Ascending aorta (tissue), 2 donors: ENCODE measurements at regions not wholly inside any gene's neighbourhood (a gene's known extent, or its start where the extent isn't known, plus 50 kb on each side); places are given as distances from the start of the nearest gene placed in this dataset.
A peak's percentile ranks its signal among the peaks of the same experiment; 100 is the strongest.

Experiments
- DNase-seq, 2 donors: peaks; one replicate each; pipeline ENCODE4 v3.0.0-alpha.2; 2019; ENCODE audit warnings: low spot score in 2 of 2
- H3K27ac ChIP-seq, 2 donors: fragments of 200-600 bp; sonication (generic); one replicate each; pipeline ENCODE4 v1.5.1; 2016 to 2017; ENCODE audit warnings: mild to moderate bottlenecking in 1 of 2
- H3K27me3 ChIP-seq: fragments of 200-600 bp; sonication (generic); one replicate; pipeline ENCODE4 v1.5.1; 2017
- H3K36me3 ChIP-seq, 2 donors: fragments of 200-600 bp; sonication (generic); one replicate each; pipeline ENCODE4 v1.5.1; 2016
- H3K4me1 ChIP-seq, 2 donors: fragments of 200-600 bp; sonication (generic); one replicate each; pipeline ENCODE4 v1.5.1; 2016 to 2017; ENCODE audit warnings: mild to moderate bottlenecking in 1 of 2
- H3K4me3 ChIP-seq, 2 donors: fragments of 200-600 bp; sonication (generic); one replicate each; pipeline ENCODE4 v1.5.1; 2016 to 2017; ENCODE audit warnings: mild to moderate bottlenecking in 1 of 2
- H3K9me3 ChIP-seq, 2 donors: fragments of 200-600 bp; sonication (generic); one replicate each; pipeline ENCODE4 v1.5.1; 2016
- intact Hi-C: fragments of 100-400 bp; cut with DNase I; formaldehyde crosslinking; loops from one replicate; pipeline ENCODE4 v1.15.1; 2023
- TF ChIP-seq, protein P1 (sequence below), 3 experiments: fragments of 200-600 bp in 2 of 3; fragments of 450-650 bp in 1 of 3; sonication (generic) in 2 of 3; IDR thresholded peaks; one replicate each; pipeline ENCODE4 v1.5.1; 2016 to 2019; ENCODE audit warnings: antibody characterized with exemption in 3 of 3, mild to moderate bottlenecking in 1 of 3, moderate library complexity in 1 of 3

DNA sequence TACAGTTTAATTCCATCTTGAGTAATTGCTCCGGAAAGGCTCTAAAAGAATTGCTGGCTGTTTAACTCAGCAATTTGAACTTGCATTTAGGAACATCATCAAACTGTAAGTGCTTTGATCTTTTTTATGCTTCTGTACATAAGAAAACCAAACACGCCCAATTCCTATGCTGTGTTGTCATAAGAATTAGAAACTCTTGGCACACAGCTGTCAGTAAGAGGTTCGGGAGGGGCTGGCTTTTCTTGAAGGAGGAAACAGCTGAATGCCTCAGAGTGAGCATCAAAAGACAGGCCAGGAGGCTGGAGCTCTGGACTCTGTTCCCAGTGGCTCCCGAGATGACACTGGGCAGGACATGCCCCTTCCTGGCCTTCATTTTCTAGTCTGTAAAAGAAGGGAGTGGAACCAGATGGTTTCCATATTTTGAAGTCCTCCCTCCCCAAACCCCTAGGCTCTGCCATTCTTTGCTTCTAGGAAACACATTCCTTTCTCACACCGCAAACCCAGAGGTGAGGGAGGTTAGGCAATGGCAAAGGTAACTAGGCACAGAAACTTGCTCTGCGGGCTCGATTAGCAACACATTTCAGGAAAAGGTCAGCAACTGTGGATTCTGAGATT is 73.7 kb upstream of the DLG1 start:
- no peaks in the 10 kb centered on the region for H3K9me3 ChIP-seq
- no peak overlapping the region for H3K4me3 ChIP-seq
- H3K27ac ChIP-seq, result no peak overlapping the region
- no peak for DNase-seq
- no peaks in the 10 kb centered on the region for H3K36me3 ChIP-seq
- H3K27me3 ChIP-seq, result no peaks in the 10 kb centered on the region
- peaks cover under 1 to 4% of the 10 kb centered on the region in 2 donors for H3K4me1 ChIP-seq
- intact Hi-C loops, result no loop called here
- TF ChIP-seq, protein P1, sequence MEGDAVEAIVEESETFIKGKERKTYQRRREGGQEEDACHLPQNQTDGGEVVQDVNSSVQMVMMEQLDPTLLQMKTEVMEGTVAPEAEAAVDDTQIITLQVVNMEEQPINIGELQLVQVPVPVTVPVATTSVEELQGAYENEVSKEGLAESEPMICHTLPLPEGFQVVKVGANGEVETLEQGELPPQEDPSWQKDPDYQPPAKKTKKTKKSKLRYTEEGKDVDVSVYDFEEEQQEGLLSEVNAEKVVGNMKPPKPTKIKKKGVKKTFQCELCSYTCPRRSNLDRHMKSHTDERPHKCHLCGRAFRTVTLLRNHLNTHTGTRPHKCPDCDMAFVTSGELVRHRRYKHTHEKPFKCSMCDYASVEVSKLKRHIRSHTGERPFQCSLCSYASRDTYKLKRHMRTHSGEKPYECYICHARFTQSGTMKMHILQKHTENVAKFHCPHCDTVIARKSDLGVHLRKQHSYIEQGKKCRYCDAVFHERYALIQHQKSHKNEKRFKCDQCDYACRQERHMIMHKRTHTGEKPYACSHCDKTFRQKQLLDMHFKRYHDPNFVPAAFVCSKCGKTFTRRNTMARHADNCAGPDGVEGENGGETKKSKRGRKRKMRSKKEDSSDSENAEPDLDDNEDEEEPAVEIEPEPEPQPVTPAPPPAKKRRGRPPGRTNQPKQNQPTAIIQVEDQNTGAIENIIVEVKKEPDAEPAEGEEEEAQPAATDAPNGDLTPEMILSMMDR (IDR thresholded peaks at IDR 0.05), result no peak

GRCh38 chr3:197371591-197372046 is 73.2 kb upstream of the DLG1 start:
- intact Hi-C loops, result no loop called here
- H3K4me3 ChIP-seq, result no peak overlapping the region
- TF ChIP-seq, protein P1 (IDR thresholded peaks at IDR 0.05), result no peak
- H3K36me3 ChIP-seq, result no peaks in the 10 kb centered on the region
- no peak for DNase-seq
- no peak overlapping the region for H3K27ac ChIP-seq
- peaks cover 5 to 8% of the 10 kb centered on the region in 2 donors for H3K4me1 ChIP-seq
- H3K9me3 ChIP-seq, result no peaks in the 10 kb centered on the region
- H3K27me3 ChIP-seq, result no peaks in the 10 kb centered on the region

GRCh38 chr3:197369545-197369944 is 71.1 kb upstream of the DLG1 start:
- H3K27me3 ChIP-seq, result no peaks in the 10 kb centered on the region
- intact Hi-C loops, result loop anchor here (5.0 kb wide), 1 partner anchor 72 kb away; the partner anchor contains the start of gene DLG1

GRCh38 chr3:197368821-197369220 is 70.4 kb upstream of the DLG1 start:
- Histone ChIP-seq H3K4me1 (peaks cover 9 to 12% of the 10 kb centered on the region in 2 donors), H3K27ac (no peak overlapping the region), H3K4me3 (no peak overlapping the region), H3K9me3 (no peaks in the 10 kb centered on the region), H3K27me3 (no peaks in the 10 kb centered on the region), H3K36me3 (no peaks in the 10 kb centered on the region)
- DNase-seq, result peak in 1 of 2 donors; percentile 47
- TF ChIP-seq, protein P1 (IDR thresholded peaks at IDR 0.05), result no peak
- intact Hi-C loops, result loop anchor here (5.0 kb wide), 1 partner anchor 72 kb away; the partner anchor contains the start of gene DLG1

More at GRCh38 chr3:197369545-197369944, 71.1 kb upstream of the DLG1 start:
- TF ChIP-seq, protein P1 (IDR thresholded peaks at IDR 0.05), result no peak
- no peaks in the 10 kb centered on the region for H3K36me3 ChIP-seq
- no peaks in the 10 kb centered on the region for H3K9me3 ChIP-seq
- no peak overlapping the region for H3K4me3 ChIP-seq
- no peak overlapping the region for H3K27ac ChIP-seq
- peaks cover 9 to 12% of the 10 kb centered on the region in 2 donors for H3K4me1 ChIP-seq
- DNase-seq, result no peak

DNA sequence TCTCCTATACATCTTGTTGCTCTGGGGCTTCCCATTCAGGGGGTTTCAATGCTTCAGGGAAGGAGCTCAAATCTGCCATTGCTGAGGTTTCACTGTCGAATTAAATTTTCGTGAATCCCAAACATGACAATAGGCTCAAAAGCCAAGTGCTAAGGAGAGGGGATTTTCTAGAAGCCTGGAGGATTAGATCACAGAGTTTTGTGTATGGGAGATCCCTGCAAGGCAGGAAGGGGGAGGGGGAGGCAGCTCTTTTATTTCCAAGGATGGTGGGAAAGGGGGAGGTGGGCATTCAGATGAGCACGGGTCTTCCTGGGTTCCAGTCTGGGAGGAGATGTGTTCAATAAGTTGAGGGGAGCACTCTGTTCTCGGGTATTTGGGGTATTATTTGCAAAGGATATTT is 69.9 kb upstream of the DLG1 start:
- DNase-seq, result no peak
- no peaks in the 10 kb centered on the region for H3K27me3 ChIP-seq
- intact Hi-C loops, result loop anchor here (5.0 kb wide), 1 partner anchor 71 kb away; the partner anchor contains the start of gene DLG1

More for the DNA sequence above, 69.9 kb upstream of the DLG1 start:
- TF ChIP-seq, protein P1 (IDR thresholded peaks at IDR 0.05), result no peak
- peaks cover 9 to 12% of the 10 kb centered on the region in 2 donors for H3K4me1 ChIP-seq
- no peaks in the 10 kb centered on the region for H3K36me3 ChIP-seq
- H3K4me3 ChIP-seq, result no peak overlapping the region
- H3K9me3 ChIP-seq, result no peaks in the 10 kb centered on the region
- H3K27ac ChIP-seq, result no peak overlapping the region
